ENCODE measurements at regions not wholly inside any gene's neighbourhood (a gene's known extent, or its start where the extent isn't known, plus 50 kb on each side); places are given as distances from the start of the nearest gene placed in this dataset.
A peak's percentile ranks its signal among the peaks of the same experiment; 100 is the strongest.

- in situ Hi-C loops (cut with HindIII; ENCODE audit: low pct_ligation_motif_present, low pct_unique_long_range_greater_than_20kb, low sequenced_read_pairs), result no loop called here
- DNase-seq, result no peak
Observed at GRCh38 chr2:146503366-146503765, 1341.5 kb upstream of the ACVR2A start.

- in situ Hi-C loops (cut with HindIII; ENCODE audit: low pct_ligation_motif_present, low pct_unique_long_range_greater_than_20kb, low sequenced_read_pairs), result no loop called here
- DNase-seq, result no peak
Observed at GRCh38 chr2:146496248-146496647, 1348.6 kb upstream of the ACVR2A start.

GRCh38 chr2:146489386-146489785 is 1355.4 kb upstream of the ACVR2A start:
- in situ Hi-C loops (cut with HindIII; ENCODE audit: low pct_ligation_motif_present, low pct_unique_long_range_greater_than_20kb, low sequenced_read_pairs), result no loop called here
- DNase-seq, result no peak

GRCh38 chr2:146481629-146482028 is 1363.2 kb upstream of the ACVR2A start:
- in situ Hi-C loops (cut with HindIII; ENCODE audit: low pct_ligation_motif_present, low pct_unique_long_range_greater_than_20kb, low sequenced_read_pairs), result no loop called here
- DNase-seq, result peak; percentile 59

- DNase-seq, result no peak
- in situ Hi-C loops (cut with HindIII; ENCODE audit: low pct_ligation_motif_present, low pct_unique_long_range_greater_than_20kb, low sequenced_read_pairs), result no loop called here
Observed at GRCh38 chr2:146477383-146477782, 1367.4 kb upstream of the ACVR2A start.

- in situ Hi-C loops (cut with HindIII; ENCODE audit: low pct_ligation_motif_present, low pct_unique_long_range_greater_than_20kb, low sequenced_read_pairs), result no loop called here
- DNase-seq, result no peak
Observed at GRCh38 chr2:146468578-146468977, 1376.3 kb upstream of the ACVR2A start.

GRCh38 chr2:146467425-146467824 is 1377.4 kb upstream of the ACVR2A start:
- DNase-seq, result no peak
- in situ Hi-C loops (cut with HindIII; ENCODE audit: low pct_ligation_motif_present, low pct_unique_long_range_greater_than_20kb, low sequenced_read_pairs), result no loop called here

- in situ Hi-C loops (cut with HindIII; ENCODE audit: low pct_ligation_motif_present, low pct_unique_long_range_greater_than_20kb, low sequenced_read_pairs), result no loop called here
- no peak for DNase-seq
Observed at GRCh38 chr2:146465460-146465859, 1379.4 kb upstream of the ACVR2A start.

- in situ Hi-C loops (cut with HindIII; ENCODE audit: low pct_ligation_motif_present, low pct_unique_long_range_greater_than_20kb, low sequenced_read_pairs), result no loop called here
- no peak for DNase-seq
Observed at GRCh38 chr2:146461068-146461467, 1383.8 kb upstream of the ACVR2A start.

- in situ Hi-C loops (cut with HindIII; ENCODE audit: low pct_ligation_motif_present, low pct_unique_long_range_greater_than_20kb, low sequenced_read_pairs), result no loop called here
- peak; percentile 9 for DNase-seq
Observed at GRCh38 chr2:146458585-146458984, 1386.2 kb upstream of the ACVR2A start.

- DNase-seq, result no peak
- in situ Hi-C loops (cut with HindIII; ENCODE audit: low pct_ligation_motif_present, low pct_unique_long_range_greater_than_20kb, low sequenced_read_pairs), result no loop called here
Observed at GRCh38 chr2:146457221-146457620, 1387.6 kb upstream of the ACVR2A start.

GRCh38 chr2:146455325-146455724 is 1389.5 kb upstream of the ACVR2A start:
- in situ Hi-C loops (cut with HindIII; ENCODE audit: low pct_ligation_motif_present, low pct_unique_long_range_greater_than_20kb, low sequenced_read_pairs), result no loop called here

GRCh38 chr2:146451972-146452371 is 1392.9 kb upstream of the ACVR2A start:
- no peak for DNase-seq
- in situ Hi-C loops (cut with HindIII; ENCODE audit: low pct_ligation_motif_present, low pct_unique_long_range_greater_than_20kb, low sequenced_read_pairs), result no loop called here

More at GRCh38 chr2:146455325-146455724, 1389.5 kb upstream of the ACVR2A start:
- no peak for DNase-seq

- DNase-seq, result no peak
- in situ Hi-C loops (cut with HindIII; ENCODE audit: low pct_ligation_motif_present, low pct_unique_long_range_greater_than_20kb, low sequenced_read_pairs), result no loop called here
Observed at GRCh38 chr2:146450131-146450530, 1394.7 kb upstream of the ACVR2A start.

- in situ Hi-C loops (cut with HindIII; ENCODE audit: low pct_ligation_motif_present, low pct_unique_long_range_greater_than_20kb, low sequenced_read_pairs), result no loop called here
- no peak for DNase-seq
Observed at GRCh38 chr2:146444987-146445386, 1399.8 kb upstream of the ACVR2A start.

GRCh38 chr2:146444085-146444484 is 1400.7 kb upstream of the ACVR2A start:
- DNase-seq, result no peak
- in situ Hi-C loops (cut with HindIII; ENCODE audit: low pct_ligation_motif_present, low pct_unique_long_range_greater_than_20kb, low sequenced_read_pairs), result no loop called here

- in situ Hi-C loops (cut with HindIII; ENCODE audit: low pct_ligation_motif_present, low pct_unique_long_range_greater_than_20kb, low sequenced_read_pairs), result no loop called here
- no peak for DNase-seq
Observed at GRCh38 chr2:146438246-146438645, 1406.6 kb upstream of the ACVR2A start.

GRCh38 chr2:146437712-146438111 is 1407.1 kb upstream of the ACVR2A start:
- in situ Hi-C loops (cut with HindIII; ENCODE audit: low pct_ligation_motif_present, low pct_unique_long_range_greater_than_20kb, low sequenced_read_pairs), result no loop called here
- no peak for DNase-seq

- in situ Hi-C loops (cut with HindIII; ENCODE audit: low pct_ligation_motif_present, low pct_unique_long_range_greater_than_20kb, low sequenced_read_pairs), result no loop called here
- DNase-seq, result no peak
Observed at GRCh38 chr2:146433116-146433875, 1411.5 kb upstream of the ACVR2A start.

- DNase-seq, result no peak
- in situ Hi-C loops (cut with HindIII; ENCODE audit: low pct_ligation_motif_present, low pct_unique_long_range_greater_than_20kb, low sequenced_read_pairs), result no loop called here
Observed at GRCh38 chr2:146429366-146429765, 1415.5 kb upstream of the ACVR2A start.

GRCh38 chr2:146417942-146418341 is 1426.9 kb upstream of the ACVR2A start:
- no peak for DNase-seq
- in situ Hi-C loops (cut with HindIII; ENCODE audit: low pct_ligation_motif_present, low pct_unique_long_range_greater_than_20kb, low sequenced_read_pairs), result no loop called here
